ENCODE measurements at regions not wholly inside any gene's neighbourhood (a gene's known extent, or its start where the extent isn't known, plus 50 kb on each side); places are given as distances from the start of the nearest gene placed in this dataset.

DNA sequence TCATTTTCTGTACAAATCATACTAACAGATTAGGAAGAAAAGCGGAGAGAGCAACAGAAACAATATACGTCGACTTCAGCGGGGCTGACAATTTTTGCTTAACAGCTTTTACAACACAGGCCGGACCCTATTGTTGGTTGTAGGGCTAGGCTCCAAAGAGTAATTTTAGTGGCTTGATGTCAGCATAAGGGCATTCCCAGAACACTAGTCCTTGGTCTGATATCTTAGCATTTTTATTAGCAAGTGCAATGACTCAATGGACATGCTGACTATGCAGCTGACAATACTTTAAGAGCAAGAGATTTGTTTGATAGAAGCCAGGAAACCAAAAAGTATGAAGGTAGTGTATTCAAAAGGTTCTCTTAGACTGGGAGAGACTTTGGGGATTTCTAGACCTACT, 209.9 kb downstream of the LNPK start:
- TF ChIP-seq EZH2 (IDR thresholded peaks at IDR 0.05; ENCODE audit: borderline replicate concordance, low read length), result no peak
- TF ChIP-seq, protein P1, sequence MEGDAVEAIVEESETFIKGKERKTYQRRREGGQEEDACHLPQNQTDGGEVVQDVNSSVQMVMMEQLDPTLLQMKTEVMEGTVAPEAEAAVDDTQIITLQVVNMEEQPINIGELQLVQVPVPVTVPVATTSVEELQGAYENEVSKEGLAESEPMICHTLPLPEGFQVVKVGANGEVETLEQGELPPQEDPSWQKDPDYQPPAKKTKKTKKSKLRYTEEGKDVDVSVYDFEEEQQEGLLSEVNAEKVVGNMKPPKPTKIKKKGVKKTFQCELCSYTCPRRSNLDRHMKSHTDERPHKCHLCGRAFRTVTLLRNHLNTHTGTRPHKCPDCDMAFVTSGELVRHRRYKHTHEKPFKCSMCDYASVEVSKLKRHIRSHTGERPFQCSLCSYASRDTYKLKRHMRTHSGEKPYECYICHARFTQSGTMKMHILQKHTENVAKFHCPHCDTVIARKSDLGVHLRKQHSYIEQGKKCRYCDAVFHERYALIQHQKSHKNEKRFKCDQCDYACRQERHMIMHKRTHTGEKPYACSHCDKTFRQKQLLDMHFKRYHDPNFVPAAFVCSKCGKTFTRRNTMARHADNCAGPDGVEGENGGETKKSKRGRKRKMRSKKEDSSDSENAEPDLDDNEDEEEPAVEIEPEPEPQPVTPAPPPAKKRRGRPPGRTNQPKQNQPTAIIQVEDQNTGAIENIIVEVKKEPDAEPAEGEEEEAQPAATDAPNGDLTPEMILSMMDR (IDR thresholded peaks at IDR 0.05; ENCODE audit: low read length), result no peak
